ENCODE measurements at regions not wholly inside any gene's neighbourhood (a gene's known extent, or its start where the extent isn't known, plus 50 kb on each side); places are given as distances from the start of the nearest gene placed in this dataset.

GRCh38 chr7:67989142-67989541 is 992.5 kb downstream of the TYW1 start:
- TF ChIP-seq POLR2A (IDR thresholded peaks at IDR 0.05) (no peak), CTCF (IDR thresholded peaks at IDR 0.05 in 4 of 5, conservative IDR thresholded peaks at IDR 0.05 in 1 of 5) (no peak)

All from gastrocnemius medialis (tissue), 4 donors.